Left lobe of liver (tissue), 2 donors: ENCODE measurements at regions not wholly inside any gene's neighbourhood (a gene's known extent, or its start where the extent isn't known, plus 50 kb on each side); places are given as distances from the start of the nearest gene placed in this dataset.
"Not testable (repeated sequence)": the region's sequence is repeated elsewhere in the genome, so short reads cannot be mapped to it uniquely, and the experiment has no call there.

Experiments used
- ATAC-seq: fragments of 200-7000 bp; cut with Tn5 transposase; one replicate; pipeline ENCODE4 v1.9.1; 2020; ENCODE audit warnings: mild to moderate bottlenecking, moderate library complexity
- DNase-seq: peaks from one replicate; pipeline ENCODE4 v3.0.0-alpha.2; 2020; ENCODE audit warnings: low spot score
- donor health status: DM: no; HTN: no; CAD: no; lungs with moderate emphysema.
- donor health status: DM: no; HTN: yes; CAD: no.

DNA sequence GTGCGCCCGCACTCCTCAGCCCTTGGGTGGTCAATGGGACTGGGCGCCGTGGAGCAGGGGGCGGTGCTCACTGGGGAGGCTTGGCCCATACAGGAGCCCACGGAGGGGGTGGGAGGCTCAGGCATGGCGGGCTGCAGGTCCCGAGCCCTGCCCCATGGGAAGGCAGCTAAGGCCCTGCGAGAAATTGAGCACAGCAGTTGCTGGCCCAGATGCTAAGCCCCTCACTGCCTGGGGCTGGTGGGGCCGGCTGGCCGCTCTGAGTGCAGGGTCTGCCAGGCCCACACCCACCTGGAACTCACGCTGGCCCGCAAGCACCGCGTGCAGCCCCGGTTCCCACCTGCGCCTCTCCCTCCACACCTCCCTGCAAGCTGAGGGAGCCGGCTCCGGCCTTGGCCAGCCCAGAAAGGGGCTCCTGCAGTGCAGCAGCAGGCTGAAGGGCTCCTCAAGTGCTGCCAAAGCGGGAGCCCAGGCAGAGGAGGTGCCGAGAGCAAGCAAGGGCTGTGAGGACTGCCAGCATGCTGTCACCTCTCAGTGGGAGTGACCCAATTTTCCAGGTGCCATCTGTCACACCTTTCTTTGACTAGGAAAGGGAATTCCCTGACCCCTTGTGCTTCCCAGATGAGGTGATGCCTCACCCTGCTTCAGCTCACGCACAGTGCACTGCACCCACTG is 642.3 kb upstream of the SYNCRIP start:
- ATAC-seq, DNase-seq: not testable (repeated sequence)

DNA sequence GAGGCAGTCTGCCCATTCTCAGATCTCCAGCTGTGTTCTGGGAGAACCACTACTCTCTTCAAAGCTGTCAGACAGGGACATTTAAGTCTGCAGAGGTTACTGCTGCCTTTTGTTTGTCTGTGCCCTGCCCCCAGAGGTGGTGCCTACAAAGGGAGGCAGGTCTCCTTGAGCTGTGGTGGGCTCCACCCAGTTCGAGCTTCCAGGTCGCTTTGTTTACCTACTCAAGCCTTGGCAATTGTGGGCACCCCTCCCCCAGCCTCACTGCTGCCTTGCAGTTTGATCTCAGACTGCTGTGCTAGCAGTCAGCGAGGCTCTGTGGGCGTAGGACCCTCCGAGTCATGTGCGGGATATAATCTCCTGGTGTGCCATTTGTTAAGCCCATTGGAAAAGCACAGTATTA is 640.9 kb upstream of the SYNCRIP start:
- DNase-seq, ATAC-seq: not testable (repeated sequence)

DNA sequence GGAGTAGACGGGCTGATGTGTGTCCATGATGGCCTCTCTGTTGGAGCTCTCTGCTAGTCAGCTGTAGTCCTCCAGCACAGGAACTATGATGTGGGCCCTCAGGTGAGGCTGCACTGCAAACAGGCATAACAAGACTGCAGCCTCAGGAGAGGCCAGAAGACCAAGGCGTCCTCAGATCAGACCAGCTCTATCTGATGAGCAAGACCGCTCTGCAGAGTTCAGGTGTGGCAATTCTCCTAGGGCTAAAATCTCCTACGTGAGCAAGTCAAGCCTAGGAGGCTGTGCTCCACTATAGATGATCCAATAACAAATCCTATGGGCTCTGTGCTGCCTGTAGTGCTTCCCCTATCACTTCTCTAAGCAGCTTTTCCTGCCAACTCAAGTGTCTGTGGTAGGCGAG is 633.4 kb upstream of the SYNCRIP start:
- DNase-seq = no peak
- no peak for ATAC-seq

DNA sequence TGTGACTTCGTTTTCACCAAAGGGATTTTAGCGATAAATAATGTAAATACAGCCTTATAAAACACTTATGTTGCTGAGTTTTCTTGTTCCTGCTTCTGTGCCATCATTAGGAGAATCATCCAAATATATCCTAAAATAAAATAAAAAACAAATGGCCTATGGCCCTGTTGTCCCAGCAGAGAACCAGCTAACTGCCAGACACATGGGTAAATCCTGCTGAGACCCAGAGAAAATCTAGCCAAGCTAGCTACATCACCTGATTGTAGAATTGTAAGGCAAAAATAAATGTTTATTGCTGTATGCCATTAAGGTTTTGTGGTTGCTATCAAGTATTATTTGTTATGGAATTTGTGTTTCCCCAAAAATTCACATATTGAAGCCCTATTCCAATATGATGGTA is 631.2 kb upstream of the SYNCRIP start:
- no peak for DNase-seq
- ATAC-seq = no peak

DNA sequence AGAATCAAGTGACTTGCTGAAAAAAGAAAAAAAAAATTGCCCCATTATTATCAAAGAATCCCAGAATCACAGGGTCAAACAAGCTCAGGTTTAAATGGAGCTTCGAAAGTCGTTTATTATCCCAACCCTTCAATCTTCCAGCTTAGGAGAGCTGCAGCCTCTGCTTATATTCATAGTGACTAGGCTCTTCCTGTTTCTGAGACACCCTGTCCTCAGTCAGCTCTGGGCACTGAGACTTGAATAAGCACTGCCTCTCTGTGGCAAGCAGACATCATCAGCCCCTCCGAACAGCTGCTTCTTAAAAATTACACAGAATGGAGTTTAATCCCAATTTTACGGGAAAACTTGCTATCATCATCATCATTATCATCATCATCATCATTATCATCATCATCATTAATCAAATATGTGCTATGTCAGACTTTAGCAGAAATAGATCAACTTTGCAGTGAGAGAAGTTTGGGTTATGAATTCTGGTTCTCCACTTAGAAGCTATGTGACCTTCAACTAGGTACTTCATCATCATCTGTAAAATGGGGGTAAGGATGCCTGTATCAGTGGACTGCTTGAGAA is 614.0 kb upstream of the SYNCRIP start:
- ATAC-seq (no peak), DNase-seq (no peak)

DNA sequence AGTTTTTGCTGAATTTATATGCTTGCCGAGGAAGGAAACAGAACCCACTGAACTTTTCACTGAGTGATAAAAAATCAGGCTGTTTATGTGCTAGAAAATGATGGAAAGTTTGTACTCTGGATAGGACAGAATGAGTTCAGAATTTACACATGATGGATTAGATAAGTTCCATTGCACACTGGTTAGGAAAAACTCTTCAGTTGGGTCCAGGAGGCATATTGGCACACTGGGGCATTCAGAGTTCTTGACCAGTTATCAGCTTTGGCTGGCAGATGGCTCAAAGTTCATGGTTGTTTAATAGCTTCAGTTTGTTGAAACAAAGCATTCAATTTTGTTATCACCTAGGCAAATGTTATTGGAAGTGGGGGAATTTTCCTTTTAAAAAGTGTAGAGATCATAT is 613.3 kb upstream of the SYNCRIP start:
- DNase-seq (peak; percentile 54), ATAC-seq (peak; percentile 98)

DNA sequence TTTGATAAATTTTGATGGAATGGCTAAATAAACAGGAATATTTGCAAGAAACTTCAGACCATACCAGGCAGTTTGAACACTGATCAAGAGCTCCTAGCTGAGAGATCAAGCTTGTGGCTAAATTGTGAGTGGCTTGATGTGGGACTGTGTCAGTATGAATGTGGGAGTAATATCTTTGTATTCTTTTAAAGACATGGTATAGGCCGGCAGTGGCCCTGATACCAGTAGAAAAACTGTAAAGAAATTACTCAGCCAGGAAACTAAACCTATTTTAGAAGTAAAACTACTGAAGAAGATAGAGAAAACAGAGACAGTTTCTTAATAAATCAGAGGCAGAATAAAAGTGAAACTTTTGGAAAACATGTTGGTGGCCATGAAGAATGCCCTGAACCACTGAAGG is 608.4 kb upstream of the SYNCRIP start:
- no peak for ATAC-seq
- DNase-seq = no peak

DNA sequence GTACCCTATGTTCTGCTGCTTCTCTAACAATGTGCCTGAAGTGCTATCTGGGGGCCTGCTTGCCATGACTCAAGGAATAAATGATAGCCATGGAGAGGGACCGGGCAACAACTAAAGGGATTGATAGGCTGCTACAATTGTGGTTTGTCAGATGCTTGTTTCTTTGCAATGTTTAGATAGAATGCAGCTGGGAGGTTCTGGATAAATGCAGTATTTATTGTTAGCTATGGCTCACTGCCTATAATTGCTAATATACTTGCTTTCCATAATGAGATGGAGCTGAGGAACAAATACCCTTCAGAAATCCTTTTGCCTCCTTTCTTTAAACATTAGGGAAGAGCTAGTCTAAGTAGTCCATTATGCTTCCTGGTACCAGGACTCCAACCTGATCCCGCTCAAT is 575.2 kb upstream of the SYNCRIP start:
- ATAC-seq (no peak), DNase-seq (no peak)

DNA sequence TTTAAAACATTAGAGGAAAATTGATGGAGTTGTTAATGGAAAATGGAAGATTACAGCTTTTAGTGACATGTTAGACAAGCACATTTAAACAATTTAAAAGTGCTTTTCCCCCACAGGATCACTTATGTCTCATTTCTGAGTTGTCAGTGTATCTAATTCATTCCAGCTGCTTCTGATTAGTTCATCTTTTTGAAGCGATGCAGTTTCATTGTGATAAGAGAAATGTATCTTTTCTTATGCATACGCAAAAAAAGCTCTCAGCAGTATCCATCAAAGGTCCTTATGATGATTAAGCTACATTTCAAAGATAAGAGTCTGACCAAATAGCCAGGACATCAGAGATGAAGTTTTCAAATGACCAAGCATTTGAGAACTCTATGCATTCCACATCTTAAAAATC is 572.6 kb upstream of the SYNCRIP start:
- DNase-seq (no peak), ATAC-seq (no peak)

DNA sequence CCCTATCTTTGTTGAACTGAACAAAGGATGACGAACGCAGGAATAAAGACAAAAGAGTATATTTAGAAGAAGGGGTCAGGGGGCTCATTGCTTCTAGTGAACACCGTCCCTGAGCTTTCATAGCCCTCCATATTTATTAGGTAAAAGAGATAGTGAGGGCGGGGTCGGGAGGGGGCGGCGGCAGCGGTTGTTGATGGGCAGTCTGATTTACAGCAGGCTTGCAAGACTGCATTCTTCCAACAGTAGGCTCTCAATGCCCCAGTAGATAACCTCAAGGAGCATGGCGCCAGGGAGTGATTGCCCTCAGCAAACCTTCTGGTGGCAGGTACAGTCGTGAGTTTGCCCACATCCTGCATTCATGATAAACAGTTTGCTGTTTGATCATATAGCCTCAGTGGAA is 563.3 kb upstream of the SYNCRIP start:
- DNase-seq (no peak), ATAC-seq (no peak)

DNA sequence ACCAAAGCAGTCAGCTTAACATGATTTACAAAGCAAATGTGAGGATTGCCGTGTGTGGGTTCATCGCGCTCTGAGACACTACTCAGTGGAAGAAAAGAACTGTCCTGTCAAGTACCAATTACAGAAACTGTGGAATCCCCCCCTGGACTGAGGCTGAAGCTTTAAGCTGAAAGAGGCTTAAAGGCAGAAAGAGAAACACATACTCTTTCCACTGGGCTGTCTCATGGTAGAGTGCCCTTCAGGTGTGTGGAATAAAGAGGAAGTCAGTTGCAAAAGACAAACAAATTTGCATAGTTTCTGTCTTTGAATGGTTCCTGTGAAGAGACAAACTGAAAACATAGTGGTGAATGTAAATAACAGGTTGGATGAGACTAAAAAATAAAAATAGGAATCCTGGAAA is 560.4 kb upstream of the SYNCRIP start:
- DNase-seq (no peak), ATAC-seq (no peak)

DNA sequence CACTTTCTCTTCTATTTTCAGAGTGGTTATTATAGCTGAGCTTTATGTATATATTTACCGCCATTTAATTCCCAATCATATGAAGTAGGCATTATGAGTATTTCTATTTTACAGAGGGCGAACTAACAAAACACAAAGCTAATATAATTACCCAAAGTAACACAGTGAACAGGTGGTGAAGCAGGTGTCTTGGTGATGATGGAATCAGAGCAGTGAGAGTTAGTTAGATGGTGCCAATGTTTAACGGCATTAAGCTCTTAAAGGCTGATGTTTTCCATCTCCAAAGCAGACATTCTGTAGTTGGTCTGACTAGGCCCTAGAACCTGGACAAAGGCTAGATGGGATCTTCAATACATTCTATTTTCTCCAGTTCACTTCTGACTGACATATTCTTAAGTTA is 551.1 kb upstream of the SYNCRIP start:
- ATAC-seq (no peak), DNase-seq (no peak)

DNA sequence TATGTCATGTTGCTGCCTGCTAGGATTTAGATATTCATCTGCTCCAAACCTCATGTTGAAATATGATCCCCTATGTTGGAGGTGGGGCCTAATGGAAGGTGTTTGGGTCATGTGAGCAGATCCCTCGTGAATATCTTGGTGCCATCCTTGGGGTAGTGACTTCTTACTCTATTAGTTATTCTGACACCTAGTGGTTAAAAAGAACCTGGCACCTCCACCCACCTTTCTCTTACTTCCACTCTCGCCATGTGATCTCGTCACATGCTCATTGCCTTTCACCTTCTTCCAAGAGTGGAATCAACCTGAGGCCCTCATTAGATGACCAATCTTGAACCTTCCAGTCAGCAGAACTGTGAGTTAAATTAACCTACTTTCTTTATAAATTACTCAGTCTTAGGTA is 549.4 kb upstream of the SYNCRIP start:
- peak; percentile 89 for ATAC-seq
- DNase-seq = no peak

DNA sequence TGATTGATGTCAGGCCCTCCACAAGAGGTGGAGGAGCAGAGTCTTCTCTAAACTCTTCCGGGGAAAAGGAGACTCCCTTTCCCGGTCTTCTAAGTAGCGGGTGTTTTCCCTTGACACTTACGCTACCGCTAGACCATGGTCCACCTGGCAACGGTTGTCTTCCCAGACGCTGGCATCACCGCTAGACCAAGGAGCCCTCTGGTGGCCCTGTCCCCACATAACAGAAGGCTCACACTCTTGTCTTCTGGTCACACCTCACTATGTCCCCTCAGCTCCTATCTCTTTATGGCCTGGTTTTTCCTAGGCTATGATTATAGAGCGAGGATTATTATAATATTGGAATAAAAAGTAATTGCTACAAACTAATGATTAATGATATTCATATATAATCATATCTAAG is 532.5 kb upstream of the SYNCRIP start:
- not testable (repeated sequence) for ATAC-seq
- peak; percentile 70 for DNase-seq

DNA sequence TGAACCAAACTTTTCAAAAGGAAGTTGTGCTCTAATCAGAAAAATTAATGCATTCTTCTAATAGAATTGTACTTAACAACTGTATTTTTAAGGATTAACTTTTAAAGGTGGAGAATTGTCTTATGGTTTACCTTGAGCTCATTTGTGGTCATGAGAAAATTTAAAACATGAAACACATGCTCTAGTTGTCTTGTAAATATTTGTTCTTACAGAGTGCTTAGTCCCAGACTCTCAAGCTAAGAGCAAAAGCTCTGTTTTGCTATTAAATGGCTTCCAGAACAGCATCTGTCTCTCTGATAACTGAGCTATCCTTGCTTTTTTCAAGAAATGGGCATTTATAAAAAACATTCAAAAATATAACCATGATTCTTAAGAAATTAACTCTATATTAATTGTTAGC is 512.2 kb upstream of the SYNCRIP start:
- no peak for DNase-seq
- no peak for ATAC-seq

DNA sequence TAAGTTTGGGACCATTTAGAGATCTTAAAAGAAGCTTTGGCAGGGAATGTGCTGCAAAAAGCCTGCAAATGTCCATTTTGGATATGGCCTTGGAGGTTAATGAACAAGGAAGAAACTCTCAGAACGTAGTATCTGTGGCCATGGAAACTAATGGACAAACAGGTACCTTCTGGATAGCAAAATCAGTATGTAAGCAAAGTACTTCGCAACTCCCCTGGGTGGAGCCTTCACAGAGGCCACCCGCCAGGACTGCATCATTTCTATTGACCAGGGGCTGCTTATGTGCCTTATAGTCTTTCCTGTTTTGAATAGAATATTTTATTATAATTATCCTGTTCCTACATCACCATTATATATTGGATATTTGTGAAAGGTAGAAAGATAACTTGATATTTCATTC is 510.8 kb upstream of the SYNCRIP start:
- ATAC-seq (no peak), DNase-seq (no peak)

DNA sequence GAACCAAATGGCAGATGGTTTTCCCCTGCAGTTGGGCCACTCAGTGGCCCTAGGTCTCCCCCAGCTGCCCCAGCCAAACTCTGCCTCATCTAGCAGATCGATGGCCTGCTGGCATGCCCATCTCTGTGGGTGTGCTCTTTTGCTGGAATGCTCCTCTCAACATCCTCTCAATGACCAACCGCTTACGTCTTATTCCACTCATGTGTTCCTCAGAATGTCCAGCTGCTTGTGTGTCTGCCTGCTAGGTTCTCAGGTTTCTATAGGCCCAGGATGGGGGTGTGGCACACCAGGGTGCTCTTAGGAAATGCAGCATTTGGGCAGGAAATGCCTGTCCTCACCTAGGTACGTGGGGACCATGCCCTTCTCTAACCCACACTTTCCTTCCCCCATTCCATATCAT is 509.9 kb upstream of the SYNCRIP start:
- DNase-seq (no peak), ATAC-seq (no peak)

DNA sequence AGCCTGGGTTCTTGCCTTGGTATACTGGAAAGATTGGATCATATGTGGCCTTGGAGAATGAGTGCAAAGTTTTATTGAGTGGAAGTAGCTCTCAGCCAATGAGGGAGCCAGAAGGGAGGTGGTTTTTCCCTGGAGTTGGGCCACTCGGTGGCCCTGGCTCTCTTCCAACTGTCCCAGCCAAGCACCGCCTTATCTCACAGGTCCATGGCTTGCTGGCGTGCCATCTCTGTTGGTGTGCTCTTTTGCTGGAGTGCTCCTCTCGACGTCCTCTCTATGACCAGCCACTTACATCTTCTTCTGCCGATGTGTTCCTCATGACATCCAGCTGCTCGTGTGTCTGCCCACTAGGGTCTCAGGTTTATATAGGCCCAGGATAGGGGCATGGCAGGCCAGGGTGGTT is 505.9 kb upstream of the SYNCRIP start:
- ATAC-seq (peak; percentile 64), DNase-seq (peak; percentile 51)

DNA sequence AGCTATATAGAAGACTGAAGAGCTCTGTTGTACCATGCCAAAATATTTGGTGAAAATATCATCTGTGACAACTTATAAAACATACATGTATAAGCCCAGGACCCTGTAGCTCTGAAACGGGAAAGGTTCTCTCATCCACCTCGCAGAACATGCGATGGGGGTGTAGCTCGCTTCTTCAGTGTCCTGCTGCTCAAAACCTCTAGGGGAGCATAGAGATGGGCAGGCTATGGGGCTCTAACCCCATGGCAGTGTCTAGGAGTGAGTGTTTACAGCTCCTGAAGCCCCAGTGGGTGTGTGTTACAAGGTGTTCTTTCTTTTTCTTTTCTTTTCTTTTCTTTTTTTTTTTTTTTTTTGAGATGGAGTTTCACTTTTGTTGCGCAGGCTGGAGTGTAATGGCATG is 505.2 kb upstream of the SYNCRIP start:
- DNase-seq = no peak
- no peak for ATAC-seq

DNA sequence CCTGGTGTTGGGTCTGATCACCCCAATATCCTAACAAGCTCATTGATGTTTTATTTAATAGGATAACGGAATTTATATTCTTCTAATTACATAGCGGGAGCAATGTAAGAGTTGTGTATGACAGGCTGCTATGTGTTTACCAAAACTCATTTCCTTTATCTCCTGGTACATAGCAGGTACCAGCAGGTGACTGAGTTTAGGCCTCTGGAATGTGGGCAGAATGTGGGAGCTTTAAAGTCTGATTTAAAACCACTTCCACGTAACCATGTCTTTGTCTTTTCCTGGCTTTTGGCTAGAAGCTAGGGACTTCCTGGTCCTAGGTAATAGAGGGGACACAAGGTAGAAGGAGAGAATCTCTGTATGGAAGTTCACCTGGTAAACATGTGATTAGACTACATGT is 504.6 kb upstream of the SYNCRIP start:
- DNase-seq (no peak), ATAC-seq (no peak)

DNA sequence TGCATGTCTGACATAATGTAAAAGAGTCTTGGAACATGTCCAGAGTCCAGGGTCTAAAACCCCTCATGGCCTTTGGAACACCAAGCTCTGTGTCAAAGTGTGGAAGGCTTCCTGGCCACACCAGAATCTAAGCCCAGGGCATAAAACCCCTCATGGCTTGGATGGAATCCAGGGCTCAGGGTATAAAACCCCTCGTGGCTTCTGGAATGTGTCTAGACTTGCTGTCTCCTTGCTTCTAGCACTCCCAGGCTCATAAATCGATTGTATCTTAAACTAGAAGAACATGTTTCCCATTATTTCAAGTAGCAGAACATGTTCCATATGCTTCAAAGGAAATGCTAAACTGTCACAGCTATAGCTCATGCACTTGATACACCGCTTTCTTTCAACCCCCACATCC is 504.1 kb upstream of the SYNCRIP start:
- not testable (repeated sequence) for DNase-seq

DNA sequence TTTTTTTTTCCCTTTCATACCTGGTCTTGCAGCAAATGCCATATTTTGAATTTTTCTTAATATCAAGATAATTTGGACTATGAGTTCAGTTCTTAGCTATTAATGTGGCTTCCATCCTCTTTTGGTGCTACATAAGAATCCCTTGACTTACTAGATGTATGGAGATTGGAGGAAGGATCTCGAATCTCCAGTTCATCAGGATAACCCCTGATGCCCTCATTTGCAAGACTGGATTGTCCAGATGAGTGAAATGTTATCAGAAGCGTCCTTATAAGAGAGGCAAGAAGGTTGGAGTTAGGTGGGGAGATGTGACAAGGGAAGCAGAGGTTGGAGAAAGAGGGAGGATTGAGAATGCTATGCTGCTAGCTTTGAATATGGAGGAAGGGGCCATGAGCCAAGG is 499.6 kb upstream of the SYNCRIP start:
- DNase-seq (no peak), ATAC-seq (no peak)

More for the DNA sequence above, 504.1 kb upstream of the SYNCRIP start:
- not testable (repeated sequence) for ATAC-seq
